Type B pancreatic cell (in vitro differentiated cells): ENCODE measurements at regions not wholly inside any gene's neighbourhood (a gene's known extent, or its start where the extent isn't known, plus 50 kb on each side); places are given as distances from the start of the nearest gene placed in this dataset.

Source experiments
- DNase-seq: peaks from one replicate; pipeline ENCODE4 v3.0.0; 2021; ENCODE audit warnings: mixed read lengths; ENCODE audit not compliant: unreplicated experiment; ENCODE audit errors: extremely low spot score
- H3K27ac Mint-ChIP-seq: 2 replicates; pipeline ENCODE4 v1.8.0; 2021; ENCODE audit warnings: mild to moderate bottlenecking, mixed read lengths
- H3K27me3 Mint-ChIP-seq: 2 replicates; pipeline ENCODE4 v1.8.0; 2021; ENCODE audit warnings: mixed read lengths
- H3K36me3 Mint-ChIP-seq: 2 replicates; pipeline ENCODE4 v1.8.0; 2021; ENCODE audit warnings: mixed read lengths
- H3K4me1 Mint-ChIP-seq: one replicate; pipeline ENCODE4 v1.8.0; 2021; ENCODE audit warnings: mixed read lengths; ENCODE audit not compliant: unreplicated experiment
- H3K4me3 Mint-ChIP-seq: 2 replicates; pipeline ENCODE4 v1.8.0; 2021; ENCODE audit warnings: mild to moderate bottlenecking, mixed read lengths
- H3K9me3 Mint-ChIP-seq: 2 replicates; pipeline ENCODE4 v1.8.0; 2021; ENCODE audit warnings: mixed read lengths
- CTCF ChIP-seq: fragments of 200-600 bp; sonication (generic); conservative IDR thresholded peaks from 2 replicates; pipeline ENCODE4 v1.5.0; 2021; ENCODE audit warnings: antibody characterized with exemption, mild to moderate bottlenecking

GRCh38 chr4:175273995-175274753 is 356.0 kb downstream of the ADAM29 start:
- H3K27ac Mint-ChIP-seq, result no peak overlapping the region
- DNase-seq, result no peak
- H3K36me3 Mint-ChIP-seq, result no peaks in the 10 kb centered on the region
- H3K4me3 Mint-ChIP-seq, result no peak overlapping the region
- H3K9me3 Mint-ChIP-seq, result no peaks in the 10 kb centered on the region
- no peak for TF ChIP-seq CTCF
- no peaks in the 10 kb centered on the region for H3K27me3 Mint-ChIP-seq
- no peaks in the 10 kb centered on the region for H3K4me1 Mint-ChIP-seq

- Mint-ChIP-seq H3K9me3 (no peaks in the 10 kb centered on the region), H3K4me1 (no peaks in the 10 kb centered on the region), H3K4me3 (no peak overlapping the region), H3K36me3 (no peaks in the 10 kb centered on the region), H3K27me3 (no peaks in the 10 kb centered on the region), H3K27ac (no peak overlapping the region)
- no peak for TF ChIP-seq CTCF
- no peak for DNase-seq
Observed at GRCh38 chr4:175277816-175278215, 359.7 kb downstream of the ADAM29 start.

GRCh38 chr4:175280153-175280552 is 362.0 kb downstream of the ADAM29 start:
- Mint-ChIP-seq H3K36me3 (no peaks in the 10 kb centered on the region), H3K27me3 (no peaks in the 10 kb centered on the region), H3K4me1 (no peaks in the 10 kb centered on the region), H3K9me3 (no peaks in the 10 kb centered on the region), H3K27ac (no peak overlapping the region), H3K4me3 (no peak overlapping the region)
- no peak for DNase-seq
- TF ChIP-seq CTCF, result no peak

- no peak overlapping the region for H3K27ac Mint-ChIP-seq
- no peaks in the 10 kb centered on the region for H3K27me3 Mint-ChIP-seq
- no peaks in the 10 kb centered on the region for H3K9me3 Mint-ChIP-seq
- H3K4me3 Mint-ChIP-seq, result no peak overlapping the region
- no peak for TF ChIP-seq CTCF
- H3K4me1 Mint-ChIP-seq, result no peaks in the 10 kb centered on the region
- DNase-seq, result no peak
- no peaks in the 10 kb centered on the region for H3K36me3 Mint-ChIP-seq
Observed at GRCh38 chr4:175281894-175282293, 363.7 kb downstream of the ADAM29 start.

GRCh38 chr4:175282407-175282806 is 364.2 kb downstream of the ADAM29 start:
- Mint-ChIP-seq H3K36me3 (no peaks in the 10 kb centered on the region), H3K4me1 (no peaks in the 10 kb centered on the region), H3K4me3 (no peak overlapping the region), H3K9me3 (no peaks in the 10 kb centered on the region), H3K27ac (no peak overlapping the region), H3K27me3 (no peaks in the 10 kb centered on the region)
- DNase-seq, result no peak
- no peak for TF ChIP-seq CTCF
